HG02571 (cell line): ENCODE measurements at regions not wholly inside any gene's neighbourhood (a gene's known extent, or its start where the extent isn't known, plus 50 kb on each side); places are given as distances from the start of the nearest gene placed in this dataset.

Experiments
- ATAC-seq: cut with Tn5 transposase; IDR thresholded peaks from one replicate; pipeline ENCODE4 v1.9.1; 2021; ENCODE audit warnings: mild to moderate bottlenecking, moderate library complexity; ENCODE audit not compliant: unreplicated experiment

- ATAC-seq, result no peak
Observed at GRCh38 chr3:113094337-113095221, 103.8 kb downstream of the GTPBP8 start.

- no peak for ATAC-seq
Observed at GRCh38 chr3:113096188-113096892, 105.6 kb downstream of the GTPBP8 start.

GRCh38 chr3:113097960-113098447 is 107.2 kb downstream of the GTPBP8 start:
- ATAC-seq, result no peak

GRCh38 chr3:113100063-113100462 is 109.3 kb downstream of the GTPBP8 start:
- no peak for ATAC-seq

- no peak for ATAC-seq
Observed at GRCh38 chr3:113103588-113103987, 107.8 kb upstream of the BOC start.

GRCh38 chr3:113104357-113105092 is 106.8 kb upstream of the BOC start:
- ATAC-seq, result no peak

GRCh38 chr3:113105093-113105449 is 106.3 kb upstream of the BOC start:
- ATAC-seq, result no peak

- no peak for ATAC-seq
Observed at GRCh38 chr3:113105966-113106660, 105.2 kb upstream of the BOC start.

- ATAC-seq, result no peak
Observed at GRCh38 chr3:113110267-113110666, 101.1 kb upstream of the BOC start.

- no peak for ATAC-seq
Observed at GRCh38 chr3:113111011-113111707, 100.2 kb upstream of the BOC start.

GRCh38 chr3:113113361-113113760 is 98.0 kb upstream of the BOC start:
- no peak for ATAC-seq

GRCh38 chr3:113117511-113118234 is 93.7 kb upstream of the BOC start:
- ATAC-seq, result no peak

- no peak for ATAC-seq
Observed at GRCh38 chr3:113118336-113118735, 93.0 kb upstream of the BOC start.

- ATAC-seq, result no peak
Observed at GRCh38 chr3:113124256-113124830, 87.0 kb upstream of the BOC start.

- no peak for ATAC-seq
Observed at GRCh38 chr3:113125951-113126350, 85.4 kb upstream of the BOC start.

- ATAC-seq, result no peak
Observed at GRCh38 chr3:113128386-113129015, 82.9 kb upstream of the BOC start.

GRCh38 chr3:113129168-113129567 is 82.2 kb upstream of the BOC start:
- no peak for ATAC-seq

- no peak for ATAC-seq
Observed at GRCh38 chr3:113132571-113132996, 78.8 kb upstream of the BOC start.

GRCh38 chr3:113133140-113133539 is 78.2 kb upstream of the BOC start:
- ATAC-seq, result no peak
